HFFc6 (cell line): ENCODE measurements at regions not wholly inside any gene's neighbourhood (a gene's known extent, or its start where the extent isn't known, plus 50 kb on each side); places are given as distances from the start of the nearest gene placed in this dataset.
A peak's percentile ranks its signal among the peaks of the same experiment; 100 is the strongest.

Experiments
- DNase-seq: peaks from one replicate; pipeline ENCODE4 v3.0.0-alpha.2; 2018
- H3K27ac Mint-ChIP-seq: 2 replicates; pipeline ENCODE4 v1.8.0; 2020; ENCODE audit warnings: mild to moderate bottlenecking, mixed read lengths
- H3K27me3 Mint-ChIP-seq: 2 replicates; pipeline ENCODE4 v1.8.0; 2021; ENCODE audit warnings: mild to moderate bottlenecking, moderate library complexity, mixed read lengths; ENCODE audit not compliant: insufficient read depth
- H3K36me3 Mint-ChIP-seq: 2 replicates; pipeline ENCODE4 v1.8.0; 2021; ENCODE audit warnings: low read depth, mixed read lengths
- H3K4me1 Mint-ChIP-seq: 2 replicates; pipeline ENCODE4 v1.8.0; 2020; ENCODE audit warnings: low read depth, mixed read lengths
- H3K4me3 Mint-ChIP-seq: 2 replicates; pipeline ENCODE4 v1.8.0; 2020; ENCODE audit warnings: mild to moderate bottlenecking, moderate library complexity, mixed read lengths
- H3K9me3 Mint-ChIP-seq: 2 replicates; pipeline ENCODE4 v1.8.0; 2020; ENCODE audit warnings: mild to moderate bottlenecking, mixed read lengths
- TF ChIP-seq, protein P1 (sequence below): fragments of 200-600 bp; sonication (generic); IDR thresholded peaks from 2 replicates; pipeline ENCODE4 v1.5.0; 2021; ENCODE audit warnings: antibody characterized with exemption, mild to moderate bottlenecking

DNA sequence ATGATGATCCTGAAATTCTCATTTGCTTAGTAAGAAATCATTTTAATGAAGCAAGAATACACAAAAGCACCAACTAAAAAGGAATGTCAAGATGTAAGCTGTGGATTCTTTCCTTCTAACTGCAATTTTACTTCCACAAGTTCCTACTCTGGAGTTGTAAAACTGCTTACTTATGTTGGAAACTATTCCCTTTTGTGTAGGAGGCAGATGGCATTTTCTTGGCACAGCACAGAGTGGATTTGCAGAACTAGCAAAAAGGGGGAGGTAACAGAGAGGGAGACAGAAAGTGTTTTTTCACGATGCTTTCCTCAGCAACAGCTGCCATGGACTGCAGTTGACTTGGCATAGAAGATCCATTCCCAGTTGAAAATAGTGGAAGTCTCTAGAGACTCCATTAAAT lies 1112.0 kb upstream of the RAG2 start:
- Mint-ChIP-seq H3K27ac (no peak overlapping the region), H3K4me1 (peaks cover 8% of the 10 kb centered on the region; the same call in 1 of the 2 replicates), H3K4me3 (no peak overlapping the region), H3K9me3 (no peaks in the 10 kb centered on the region; the same call in 1 of the 2 replicates), H3K27me3 (no peaks in the 10 kb centered on the region), H3K36me3 (no peaks in the 10 kb centered on the region)
- TF ChIP-seq, protein P1, sequence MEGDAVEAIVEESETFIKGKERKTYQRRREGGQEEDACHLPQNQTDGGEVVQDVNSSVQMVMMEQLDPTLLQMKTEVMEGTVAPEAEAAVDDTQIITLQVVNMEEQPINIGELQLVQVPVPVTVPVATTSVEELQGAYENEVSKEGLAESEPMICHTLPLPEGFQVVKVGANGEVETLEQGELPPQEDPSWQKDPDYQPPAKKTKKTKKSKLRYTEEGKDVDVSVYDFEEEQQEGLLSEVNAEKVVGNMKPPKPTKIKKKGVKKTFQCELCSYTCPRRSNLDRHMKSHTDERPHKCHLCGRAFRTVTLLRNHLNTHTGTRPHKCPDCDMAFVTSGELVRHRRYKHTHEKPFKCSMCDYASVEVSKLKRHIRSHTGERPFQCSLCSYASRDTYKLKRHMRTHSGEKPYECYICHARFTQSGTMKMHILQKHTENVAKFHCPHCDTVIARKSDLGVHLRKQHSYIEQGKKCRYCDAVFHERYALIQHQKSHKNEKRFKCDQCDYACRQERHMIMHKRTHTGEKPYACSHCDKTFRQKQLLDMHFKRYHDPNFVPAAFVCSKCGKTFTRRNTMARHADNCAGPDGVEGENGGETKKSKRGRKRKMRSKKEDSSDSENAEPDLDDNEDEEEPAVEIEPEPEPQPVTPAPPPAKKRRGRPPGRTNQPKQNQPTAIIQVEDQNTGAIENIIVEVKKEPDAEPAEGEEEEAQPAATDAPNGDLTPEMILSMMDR, result no peak
- peak; percentile 3 for DNase-seq

DNA sequence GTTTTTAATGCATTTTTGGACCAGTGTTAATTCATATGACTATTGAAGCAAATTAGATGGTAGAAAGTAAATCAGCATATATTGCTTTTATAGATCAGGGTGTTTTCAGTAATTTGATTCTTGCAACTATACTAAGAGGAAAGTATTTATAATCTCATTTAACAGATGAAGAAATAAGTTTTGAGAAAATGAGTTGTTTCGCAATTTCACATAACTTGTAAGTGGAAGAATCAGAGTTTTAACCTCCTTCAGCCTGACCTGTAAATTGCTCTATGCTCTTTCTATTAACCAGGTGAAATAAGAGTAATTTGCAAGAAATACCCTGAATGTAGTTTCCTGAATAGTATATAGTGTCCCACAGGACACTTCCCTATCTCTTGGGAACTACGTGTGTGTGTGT lies 1106.8 kb upstream of the RAG2 start:
- peaks cover 8% of the 10 kb centered on the region; the same call in 1 of the 2 replicates for H3K4me1 Mint-ChIP-seq
- DNase-seq, result no peak
- H3K27ac Mint-ChIP-seq, result no peak overlapping the region
- no peaks in the 10 kb centered on the region for H3K27me3 Mint-ChIP-seq
- TF ChIP-seq, protein P1, result no peak
- no peaks in the 10 kb centered on the region for H3K36me3 Mint-ChIP-seq
- H3K4me3 Mint-ChIP-seq, result no peak overlapping the region
- peaks cover 5% of the 10 kb centered on the region; the same call in 1 of the 2 replicates for H3K9me3 Mint-ChIP-seq

DNA sequence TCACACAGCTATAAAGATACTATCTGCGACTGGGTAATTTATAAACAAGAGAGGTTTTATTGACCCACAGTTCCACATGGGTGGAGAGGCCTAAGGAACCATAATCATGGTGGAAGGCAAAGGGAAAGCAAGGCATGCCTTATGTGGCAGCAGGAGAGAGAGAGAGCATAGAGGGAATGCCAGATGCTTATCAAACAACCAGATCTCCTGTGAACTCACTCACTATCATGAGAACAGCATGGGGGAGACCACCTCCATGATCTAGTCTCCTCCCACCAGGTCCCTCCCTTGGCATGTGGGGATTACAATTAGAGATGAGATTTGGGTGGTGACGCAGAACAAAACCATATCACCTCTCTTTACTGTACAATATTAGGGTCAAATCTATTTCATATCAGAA lies 1101.6 kb upstream of the RAG2 start:
- Mint-ChIP-seq H3K9me3 (peaks cover 21% of the 10 kb centered on the region), H3K4me3 (no peak overlapping the region), H3K27me3 (no peaks in the 10 kb centered on the region), H3K36me3 (peaks cover 5% of the 10 kb centered on the region; the same call in 1 of the 2 replicates), H3K27ac (no peak overlapping the region), H3K4me1 (peaks cover 5% of the 10 kb centered on the region; the same call in 1 of the 2 replicates)
- no peak for DNase-seq
- TF ChIP-seq, protein P1, result no peak

DNA sequence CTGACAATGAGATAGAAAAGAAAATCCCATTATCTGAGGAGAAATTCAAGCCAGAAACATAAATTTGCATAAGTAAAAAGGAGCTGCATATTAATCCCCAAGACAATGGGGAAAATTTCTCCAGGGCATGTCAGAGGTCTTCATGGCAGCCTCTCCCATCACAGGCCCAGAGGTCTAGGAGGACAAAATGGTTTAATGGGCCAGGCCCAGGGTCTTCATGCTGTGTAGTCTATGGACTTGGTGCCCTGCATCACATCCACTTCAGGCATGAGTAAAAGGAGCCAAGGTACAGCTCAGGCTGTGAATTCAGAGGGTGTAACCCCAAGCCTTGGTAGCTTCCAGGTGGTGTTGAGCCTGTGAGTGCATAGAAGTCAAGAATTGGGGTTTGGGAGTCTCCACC lies 1097.2 kb upstream of the RAG2 start:
- TF ChIP-seq, protein P1, result no peak
- H3K9me3 Mint-ChIP-seq, result peaks cover 30% of the 10 kb centered on the region
- no peak overlapping the region for H3K4me3 Mint-ChIP-seq
- no peaks in the 10 kb centered on the region for H3K27me3 Mint-ChIP-seq
- H3K4me1 Mint-ChIP-seq, result peaks cover under 1% of the 10 kb centered on the region
- no peak for DNase-seq
- peaks cover 7% of the 10 kb centered on the region; the same call in 1 of the 2 replicates for H3K36me3 Mint-ChIP-seq
- H3K27ac Mint-ChIP-seq, result no peak overlapping the region

DNA sequence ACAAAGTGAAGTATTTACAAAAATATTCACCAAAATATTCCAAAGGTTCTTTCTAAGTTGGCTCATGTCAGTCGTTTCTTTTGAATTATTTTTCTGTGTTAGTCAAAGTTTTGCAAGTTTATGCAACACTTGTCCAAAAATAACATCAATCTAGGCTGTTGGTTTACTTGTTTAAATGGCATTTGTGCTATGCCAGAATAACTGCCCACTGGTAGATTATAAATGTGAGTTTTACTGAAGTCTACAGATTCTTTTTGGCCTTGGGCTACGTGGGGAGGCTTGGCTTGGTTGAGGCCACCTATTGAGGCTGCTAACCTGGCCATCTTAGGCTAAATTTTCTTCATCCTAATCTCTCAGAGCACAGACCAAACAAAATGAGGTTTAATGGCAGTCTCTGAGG lies 1091.9 kb upstream of the RAG2 start:
- no peak for DNase-seq
- TF ChIP-seq, protein P1, result no peak
- Mint-ChIP-seq H3K4me1 (peaks cover 8% of the 10 kb centered on the region), H3K27me3 (peaks cover 1% of the 10 kb centered on the region; the same call in 1 of the 2 replicates), H3K27ac (no peak overlapping the region), H3K36me3 (peaks cover 6% of the 10 kb centered on the region; the same call in 1 of the 2 replicates), H3K4me3 (no peak overlapping the region), H3K9me3 (peaks cover 17% of the 10 kb centered on the region)

DNA sequence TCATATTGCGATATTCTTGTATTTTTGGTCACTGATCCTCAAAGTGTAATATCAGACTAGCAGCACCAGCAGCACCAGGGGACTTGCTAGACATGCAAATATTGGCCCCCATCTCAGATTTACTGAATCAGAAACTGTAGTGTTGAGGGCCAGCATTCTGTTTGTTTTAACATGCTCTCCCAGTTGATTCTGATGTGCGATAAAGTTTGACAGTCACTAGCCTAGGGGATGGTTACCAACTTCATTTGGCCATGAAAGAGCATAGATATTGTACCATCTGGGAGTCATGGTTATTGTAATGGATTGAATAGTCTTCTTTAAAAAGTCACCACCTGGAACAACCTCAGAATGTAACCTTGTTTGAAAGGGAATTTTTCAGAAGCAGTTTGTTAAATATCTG lies 1090.4 kb upstream of the RAG2 start:
- H3K36me3 Mint-ChIP-seq, result no peaks in the 10 kb centered on the region

More for the DNA sequence above, 1090.4 kb upstream of the RAG2 start:
- DNase-seq, result no peak
- TF ChIP-seq, protein P1, result no peak
- Mint-ChIP-seq H3K4me1 (peaks cover 8% of the 10 kb centered on the region), H3K9me3 (peaks cover 2% of the 10 kb centered on the region), H3K4me3 (no peak overlapping the region), H3K27me3 (peaks cover 1% of the 10 kb centered on the region; the same call in 1 of the 2 replicates), H3K27ac (no peak overlapping the region)
